ENCODE measurements at regions not wholly inside any gene's neighbourhood (a gene's known extent, or its start where the extent isn't known, plus 50 kb on each side); places are given as distances from the start of the nearest gene placed in this dataset.

DNA sequence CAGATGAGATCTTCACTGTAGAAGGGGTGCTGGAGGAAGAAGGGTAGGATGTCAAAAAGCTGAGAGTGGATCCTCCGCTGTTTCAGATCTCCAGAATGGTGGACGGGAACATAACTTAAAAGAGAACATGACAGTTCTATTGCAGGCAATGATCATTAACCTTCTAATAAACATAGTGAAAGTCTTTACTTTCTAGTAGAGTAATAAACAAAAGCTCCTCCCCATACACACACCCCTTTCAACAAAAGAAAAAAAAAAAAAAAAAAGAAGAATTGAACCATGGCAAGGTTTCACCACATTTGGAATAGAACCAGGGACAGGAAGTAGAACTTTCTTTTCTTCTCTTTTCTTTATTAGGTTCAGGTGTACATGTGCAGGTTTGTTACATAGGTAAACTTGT, 768.1 kb upstream of the RIOK2 start:
- no peaks in the 10 kb centered on the region for H3K9me3 ChIP-seq (ENCODE audit: low read depth, low read length)
- DNase-seq (ENCODE audit: insufficient read length, low spot score, missing footprints), result no peak
- H2AFZ ChIP-seq (ENCODE audit: low read length), result no peak overlapping the region
- H3K4me3 ChIP-seq (ENCODE audit: insufficient read depth, low read length), result no peak overlapping the region
- no peaks in the 10 kb centered on the region for H3K79me2 ChIP-seq (ENCODE audit: insufficient read depth, low read length)
- TF ChIP-seq, protein P1, sequence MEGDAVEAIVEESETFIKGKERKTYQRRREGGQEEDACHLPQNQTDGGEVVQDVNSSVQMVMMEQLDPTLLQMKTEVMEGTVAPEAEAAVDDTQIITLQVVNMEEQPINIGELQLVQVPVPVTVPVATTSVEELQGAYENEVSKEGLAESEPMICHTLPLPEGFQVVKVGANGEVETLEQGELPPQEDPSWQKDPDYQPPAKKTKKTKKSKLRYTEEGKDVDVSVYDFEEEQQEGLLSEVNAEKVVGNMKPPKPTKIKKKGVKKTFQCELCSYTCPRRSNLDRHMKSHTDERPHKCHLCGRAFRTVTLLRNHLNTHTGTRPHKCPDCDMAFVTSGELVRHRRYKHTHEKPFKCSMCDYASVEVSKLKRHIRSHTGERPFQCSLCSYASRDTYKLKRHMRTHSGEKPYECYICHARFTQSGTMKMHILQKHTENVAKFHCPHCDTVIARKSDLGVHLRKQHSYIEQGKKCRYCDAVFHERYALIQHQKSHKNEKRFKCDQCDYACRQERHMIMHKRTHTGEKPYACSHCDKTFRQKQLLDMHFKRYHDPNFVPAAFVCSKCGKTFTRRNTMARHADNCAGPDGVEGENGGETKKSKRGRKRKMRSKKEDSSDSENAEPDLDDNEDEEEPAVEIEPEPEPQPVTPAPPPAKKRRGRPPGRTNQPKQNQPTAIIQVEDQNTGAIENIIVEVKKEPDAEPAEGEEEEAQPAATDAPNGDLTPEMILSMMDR (IDR thresholded peaks at IDR 0.05; ENCODE audit: extremely low read depth, low read depth, low read length), result no peak
- no peaks in the 10 kb centered on the region for H4K20me1 ChIP-seq (ENCODE audit: insufficient read depth, low read length)
- H3K4me2 ChIP-seq (ENCODE audit: insufficient read depth, low read length), result no peak overlapping the region
- no peaks in the 10 kb centered on the region for H3K4me1 ChIP-seq (ENCODE audit: insufficient read depth, low read length)
- H3K27ac ChIP-seq (ENCODE audit: low read depth, low read length), result no peak overlapping the region
- H3K36me3 ChIP-seq (ENCODE audit: insufficient read depth, low read length), result no peaks in the 10 kb centered on the region
- no peaks in the 10 kb centered on the region for H3K27me3 ChIP-seq (ENCODE audit: insufficient read depth, low read length)

DNA sequence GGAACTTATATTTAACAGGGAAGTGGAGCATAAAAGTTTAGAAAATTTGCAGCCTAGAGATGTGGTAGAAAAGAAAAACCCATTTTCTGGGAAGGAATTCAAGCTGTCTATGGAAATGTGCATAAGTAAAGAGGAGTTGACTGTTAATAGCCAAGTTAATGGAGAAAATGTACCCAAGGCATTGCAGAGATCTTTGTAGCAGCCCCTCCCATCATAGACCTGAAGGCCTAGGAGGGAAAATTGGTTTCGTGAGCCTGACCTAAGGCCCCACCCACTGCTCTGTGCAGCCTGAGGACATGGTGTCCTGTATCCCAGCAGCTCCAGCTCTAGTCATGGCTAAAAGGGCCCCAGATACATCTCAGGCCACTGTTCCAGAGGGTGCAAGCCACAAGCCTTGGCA, 772.4 kb upstream of the RIOK2 start:
- Histone ChIP-seq H3K79me2 (ENCODE audit: insufficient read depth, low read length) (no peaks in the 10 kb centered on the region), H3K27ac (ENCODE audit: low read depth, low read length) (no peak overlapping the region), H3K4me2 (ENCODE audit: insufficient read depth, low read length) (no peak overlapping the region), H3K4me3 (ENCODE audit: insufficient read depth, low read length) (no peak overlapping the region), H3K36me3 (ENCODE audit: insufficient read depth, low read length) (no peaks in the 10 kb centered on the region), H3K4me1 (ENCODE audit: insufficient read depth, low read length) (no peaks in the 10 kb centered on the region), H4K20me1 (ENCODE audit: insufficient read depth, low read length) (no peaks in the 10 kb centered on the region), H3K9me3 (ENCODE audit: low read depth, low read length) (no peaks in the 10 kb centered on the region), H3K27me3 (ENCODE audit: insufficient read depth, low read length) (no peaks in the 10 kb centered on the region), H2AFZ (ENCODE audit: low read length) (no peak overlapping the region)
- DNase-seq (ENCODE audit: insufficient read length, low spot score, missing footprints), result no peak
- TF ChIP-seq, protein P1 (IDR thresholded peaks at IDR 0.05; ENCODE audit: extremely low read depth, low read depth, low read length), result no peak

DNA sequence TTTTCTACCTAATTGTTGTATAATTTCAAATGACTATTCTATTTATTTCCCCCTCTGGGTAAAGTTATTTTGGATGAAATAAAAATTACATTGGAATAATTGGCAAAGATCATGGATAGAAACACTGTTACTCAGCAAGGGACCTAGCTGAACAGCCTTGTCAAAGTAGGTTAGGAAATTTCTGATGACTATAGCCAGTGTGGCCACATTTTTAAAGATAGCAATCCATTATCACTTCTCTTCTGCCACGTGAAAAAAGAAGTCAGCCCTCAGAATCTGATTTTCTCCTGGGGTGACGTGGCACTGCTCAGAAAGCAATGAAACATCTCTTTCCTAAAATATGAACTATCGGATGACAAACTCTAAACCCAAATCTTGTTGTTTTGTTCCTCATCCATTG, 784.2 kb upstream of the RIOK2 start:
- Histone ChIP-seq H3K4me2 (ENCODE audit: insufficient read depth, low read length) (no peak overlapping the region), H3K36me3 (ENCODE audit: insufficient read depth, low read length) (no peaks in the 10 kb centered on the region), H4K20me1 (ENCODE audit: insufficient read depth, low read length) (no peaks in the 10 kb centered on the region), H3K4me3 (ENCODE audit: insufficient read depth, low read length) (no peak overlapping the region), H3K4me1 (ENCODE audit: insufficient read depth, low read length) (no peaks in the 10 kb centered on the region), H3K9me3 (ENCODE audit: low read depth, low read length) (no peaks in the 10 kb centered on the region), H3K27ac (ENCODE audit: low read depth, low read length) (no peak overlapping the region), H2AFZ (ENCODE audit: low read length) (no peak overlapping the region), H3K27me3 (ENCODE audit: insufficient read depth, low read length) (no peaks in the 10 kb centered on the region), H3K79me2 (ENCODE audit: insufficient read depth, low read length) (no peaks in the 10 kb centered on the region)
- TF ChIP-seq, protein P1 (IDR thresholded peaks at IDR 0.05; ENCODE audit: extremely low read depth, low read depth, low read length), result no peak
- DNase-seq (ENCODE audit: insufficient read length, low spot score, missing footprints), result no peak

DNA sequence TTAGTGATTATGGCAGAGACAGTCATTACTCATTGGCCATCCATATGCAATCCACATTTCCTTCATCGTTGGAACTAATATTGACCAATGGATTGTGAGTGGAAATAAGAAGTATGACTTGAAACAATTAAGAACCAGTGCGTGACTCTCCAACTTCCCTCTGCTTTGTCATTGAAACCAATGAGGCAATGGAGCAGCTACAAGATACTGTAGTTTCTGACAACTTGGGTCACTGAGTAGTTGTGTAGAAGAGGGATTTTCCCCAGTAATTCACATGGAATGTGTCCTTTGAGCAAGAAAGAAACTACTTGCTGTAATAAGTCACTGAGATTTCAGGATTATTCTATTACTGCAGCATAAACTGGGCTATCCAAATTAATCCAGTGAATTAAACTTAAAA, 785.3 kb upstream of the RIOK2 start:
- H3K4me1 ChIP-seq (ENCODE audit: insufficient read depth, low read length), result no peaks in the 10 kb centered on the region
- TF ChIP-seq, protein P1 (IDR thresholded peaks at IDR 0.05; ENCODE audit: extremely low read depth, low read depth, low read length), result no peak
- H3K79me2 ChIP-seq (ENCODE audit: insufficient read depth, low read length), result no peaks in the 10 kb centered on the region
- H3K27ac ChIP-seq (ENCODE audit: low read depth, low read length), result no peak overlapping the region
- H2AFZ ChIP-seq (ENCODE audit: low read length), result no peak overlapping the region
- no peaks in the 10 kb centered on the region for H3K9me3 ChIP-seq (ENCODE audit: low read depth, low read length)
- H3K36me3 ChIP-seq (ENCODE audit: insufficient read depth, low read length), result no peaks in the 10 kb centered on the region
- no peaks in the 10 kb centered on the region for H4K20me1 ChIP-seq (ENCODE audit: insufficient read depth, low read length)
- no peak for DNase-seq (ENCODE audit: insufficient read length, low spot score, missing footprints)
- no peak overlapping the region for H3K4me3 ChIP-seq (ENCODE audit: insufficient read depth, low read length)
- no peak overlapping the region for H3K4me2 ChIP-seq (ENCODE audit: insufficient read depth, low read length)
- H3K27me3 ChIP-seq (ENCODE audit: insufficient read depth, low read length), result no peaks in the 10 kb centered on the region

Data from osteoblast (primary cell).